Liver (tissue), 3 donors: ENCODE measurements at regions not wholly inside any gene's neighbourhood (a gene's known extent, or its start where the extent isn't known, plus 50 kb on each side); places are given as distances from the start of the nearest gene placed in this dataset.
"Not testable (repeated sequence)": the region's sequence is repeated elsewhere in the genome, so short reads cannot be mapped to it uniquely, and the experiment has no call there.

ENCODE experiments used
- FOXA1 ChIP-seq: IDR thresholded peaks from 2 replicates; pipeline ENCODE4 v1.6.1; 2016; ENCODE audit warnings: antibody characterized with exemption
- FOXA2 ChIP-seq: IDR thresholded peaks from 2 replicates; pipeline ENCODE4 v1.6.1; 2016; ENCODE audit warnings: antibody characterized with exemption
- GABPA ChIP-seq, 2 donors: IDR thresholded peaks in 1 of 2; conservative IDR thresholded peaks in 1 of 2; 2 replicates each; pipeline ENCODE4 v1.6.1; 2016; ENCODE audit warnings: antibody characterized with exemption in 2 of 2, mild to moderate bottlenecking in 1 of 2, moderate library complexity in 1 of 2
- HNF4A ChIP-seq, 2 donors: conservative IDR thresholded peaks; 2 replicates each; pipeline ENCODE4 v1.6.1; 2016; ENCODE audit warnings: antibody characterized with exemption in 2 of 2, mild to moderate bottlenecking in 2 of 2
- JUND ChIP-seq, 2 donors: IDR thresholded peaks; 2 replicates each; pipeline ENCODE4 v1.6.1; 2016; ENCODE audit warnings: antibody characterized with exemption in 2 of 2
- RAD21 ChIP-seq, 2 donors: IDR thresholded peaks; 2 replicates each; pipeline ENCODE4 v1.6.1; 2016; ENCODE audit warnings: antibody characterized with exemption in 2 of 2, mild to moderate bottlenecking in 2 of 2
- RXRA ChIP-seq, 2 donors: IDR thresholded peaks; 2 replicates each; pipeline ENCODE4 v1.6.1; 2017 to 2018; ENCODE audit warnings: antibody characterized with exemption in 2 of 2, mild to moderate bottlenecking in 1 of 2
- SP1 ChIP-seq: IDR thresholded peaks from 2 replicates; pipeline ENCODE4 v1.6.1; 2018; ENCODE audit warnings: antibody characterized with exemption, mild to moderate bottlenecking
- YY1 ChIP-seq: IDR thresholded peaks from 2 replicates; pipeline ENCODE4 v1.6.1; 2016; ENCODE audit warnings: antibody characterized with exemption, mild to moderate bottlenecking
- TF ChIP-seq, protein P1 (sequence below): fragments of 150-350 bp; IDR thresholded peaks from 2 replicates; pipeline ENCODE4 v1.5.1; 2017; ENCODE audit warnings: improper control_type of control experiment, low read depth, low read length; ENCODE audit not compliant: missing input control
- TF ChIP-seq, protein P2 (sequence below): IDR thresholded peaks from 2 replicates; pipeline ENCODE4 v1.6.1; 2016; ENCODE audit warnings: antibody characterized with exemption
- TF ChIP-seq, protein P3 (sequence below): IDR thresholded peaks from 2 replicates; pipeline ENCODE4 v1.6.1; 2016; ENCODE audit warnings: antibody characterized with exemption, mild to moderate bottlenecking
- TF ChIP-seq, protein P4 (sequence below): IDR thresholded peaks from 2 replicates; pipeline ENCODE4 v1.6.1; 2016; ENCODE audit warnings: antibody characterized with exemption
- TF ChIP-seq, protein P5 (sequence below): IDR thresholded peaks from 2 replicates; pipeline ENCODE4 v1.6.1; 2016; ENCODE audit warnings: antibody characterized with exemption
- donor health status: healthy.
- donor health status: healthy.

DNA sequence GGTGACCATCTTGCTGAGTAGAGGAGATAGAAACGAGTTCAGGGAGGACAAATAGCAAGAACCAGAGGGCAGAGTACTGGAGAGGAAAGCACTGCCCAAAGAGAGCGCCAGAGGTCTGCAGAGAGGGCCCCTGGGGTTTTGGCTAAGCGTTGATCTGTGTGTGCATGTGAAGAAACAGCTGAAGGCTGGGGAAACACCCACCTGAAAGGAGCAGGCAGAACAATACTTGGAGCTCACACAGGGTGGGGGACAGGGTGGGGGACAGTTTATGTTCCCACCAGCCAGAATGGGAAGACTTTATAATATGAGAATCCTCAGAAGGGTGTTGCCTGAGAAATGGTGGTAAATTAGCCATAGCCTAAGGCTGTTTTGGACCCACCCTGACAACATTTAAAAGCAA lies 200.4 kb downstream of the NPIPB11 start:
- TF ChIP-seq, protein P1, sequence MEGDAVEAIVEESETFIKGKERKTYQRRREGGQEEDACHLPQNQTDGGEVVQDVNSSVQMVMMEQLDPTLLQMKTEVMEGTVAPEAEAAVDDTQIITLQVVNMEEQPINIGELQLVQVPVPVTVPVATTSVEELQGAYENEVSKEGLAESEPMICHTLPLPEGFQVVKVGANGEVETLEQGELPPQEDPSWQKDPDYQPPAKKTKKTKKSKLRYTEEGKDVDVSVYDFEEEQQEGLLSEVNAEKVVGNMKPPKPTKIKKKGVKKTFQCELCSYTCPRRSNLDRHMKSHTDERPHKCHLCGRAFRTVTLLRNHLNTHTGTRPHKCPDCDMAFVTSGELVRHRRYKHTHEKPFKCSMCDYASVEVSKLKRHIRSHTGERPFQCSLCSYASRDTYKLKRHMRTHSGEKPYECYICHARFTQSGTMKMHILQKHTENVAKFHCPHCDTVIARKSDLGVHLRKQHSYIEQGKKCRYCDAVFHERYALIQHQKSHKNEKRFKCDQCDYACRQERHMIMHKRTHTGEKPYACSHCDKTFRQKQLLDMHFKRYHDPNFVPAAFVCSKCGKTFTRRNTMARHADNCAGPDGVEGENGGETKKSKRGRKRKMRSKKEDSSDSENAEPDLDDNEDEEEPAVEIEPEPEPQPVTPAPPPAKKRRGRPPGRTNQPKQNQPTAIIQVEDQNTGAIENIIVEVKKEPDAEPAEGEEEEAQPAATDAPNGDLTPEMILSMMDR: not testable (repeated sequence)
- TF ChIP-seq, protein P2, sequence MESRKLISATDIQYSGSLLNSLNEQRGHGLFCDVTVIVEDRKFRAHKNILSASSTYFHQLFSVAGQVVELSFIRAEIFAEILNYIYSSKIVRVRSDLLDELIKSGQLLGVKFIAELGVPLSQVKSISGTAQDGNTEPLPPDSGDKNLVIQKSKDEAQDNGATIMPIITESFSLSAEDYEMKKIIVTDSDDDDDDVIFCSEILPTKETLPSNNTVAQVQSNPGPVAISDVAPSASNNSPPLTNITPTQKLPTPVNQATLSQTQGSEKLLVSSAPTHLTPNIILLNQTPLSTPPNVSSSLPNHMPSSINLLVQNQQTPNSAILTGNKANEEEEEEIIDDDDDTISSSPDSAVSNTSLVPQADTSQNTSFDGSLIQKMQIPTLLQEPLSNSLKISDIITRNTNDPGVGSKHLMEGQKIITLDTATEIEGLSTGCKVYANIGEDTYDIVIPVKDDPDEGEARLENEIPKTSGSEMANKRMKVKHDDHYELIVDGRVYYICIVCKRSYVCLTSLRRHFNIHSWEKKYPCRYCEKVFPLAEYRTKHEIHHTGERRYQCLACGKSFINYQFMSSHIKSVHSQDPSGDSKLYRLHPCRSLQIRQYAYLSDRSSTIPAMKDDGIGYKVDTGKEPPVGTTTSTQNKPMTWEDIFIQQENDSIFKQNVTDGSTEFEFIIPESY: not testable (repeated sequence)
- not testable (repeated sequence) for TF ChIP-seq RXRA (IDR thresholded peaks at IDR 0.05); SP1; JUND (IDR thresholded peaks at IDR 0.05); RAD21 (IDR thresholded peaks at IDR 0.05); FOXA1; GABPA (IDR thresholded peaks at IDR 0.05 in 1 of 2, conservative IDR thresholded peaks at IDR 0.05 in 1 of 2); YY1; FOXA2; HNF4A (conservative IDR thresholded peaks at IDR 0.05)
- TF ChIP-seq, protein P3, sequence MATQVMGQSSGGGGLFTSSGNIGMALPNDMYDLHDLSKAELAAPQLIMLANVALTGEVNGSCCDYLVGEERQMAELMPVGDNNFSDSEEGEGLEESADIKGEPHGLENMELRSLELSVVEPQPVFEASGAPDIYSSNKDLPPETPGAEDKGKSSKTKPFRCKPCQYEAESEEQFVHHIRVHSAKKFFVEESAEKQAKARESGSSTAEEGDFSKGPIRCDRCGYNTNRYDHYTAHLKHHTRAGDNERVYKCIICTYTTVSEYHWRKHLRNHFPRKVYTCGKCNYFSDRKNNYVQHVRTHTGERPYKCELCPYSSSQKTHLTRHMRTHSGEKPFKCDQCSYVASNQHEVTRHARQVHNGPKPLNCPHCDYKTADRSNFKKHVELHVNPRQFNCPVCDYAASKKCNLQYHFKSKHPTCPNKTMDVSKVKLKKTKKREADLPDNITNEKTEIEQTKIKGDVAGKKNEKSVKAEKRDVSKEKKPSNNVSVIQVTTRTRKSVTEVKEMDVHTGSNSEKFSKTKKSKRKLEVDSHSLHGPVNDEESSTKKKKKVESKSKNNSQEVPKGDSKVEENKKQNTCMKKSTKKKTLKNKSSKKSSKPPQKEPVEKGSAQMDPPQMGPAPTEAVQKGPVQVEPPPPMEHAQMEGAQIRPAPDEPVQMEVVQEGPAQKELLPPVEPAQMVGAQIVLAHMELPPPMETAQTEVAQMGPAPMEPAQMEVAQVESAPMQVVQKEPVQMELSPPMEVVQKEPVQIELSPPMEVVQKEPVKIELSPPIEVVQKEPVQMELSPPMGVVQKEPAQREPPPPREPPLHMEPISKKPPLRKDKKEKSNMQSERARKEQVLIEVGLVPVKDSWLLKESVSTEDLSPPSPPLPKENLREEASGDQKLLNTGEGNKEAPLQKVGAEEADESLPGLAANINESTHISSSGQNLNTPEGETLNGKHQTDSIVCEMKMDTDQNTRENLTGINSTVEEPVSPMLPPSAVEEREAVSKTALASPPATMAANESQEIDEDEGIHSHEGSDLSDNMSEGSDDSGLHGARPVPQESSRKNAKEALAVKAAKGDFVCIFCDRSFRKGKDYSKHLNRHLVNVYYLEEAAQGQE: not testable (repeated sequence)
- TF ChIP-seq, protein P4, sequence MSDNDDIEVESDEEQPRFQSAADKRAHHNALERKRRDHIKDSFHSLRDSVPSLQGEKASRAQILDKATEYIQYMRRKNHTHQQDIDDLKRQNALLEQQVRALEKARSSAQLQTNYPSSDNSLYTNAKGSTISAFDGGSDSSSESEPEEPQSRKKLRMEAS: not testable (repeated sequence)
- TF ChIP-seq, protein P5, sequence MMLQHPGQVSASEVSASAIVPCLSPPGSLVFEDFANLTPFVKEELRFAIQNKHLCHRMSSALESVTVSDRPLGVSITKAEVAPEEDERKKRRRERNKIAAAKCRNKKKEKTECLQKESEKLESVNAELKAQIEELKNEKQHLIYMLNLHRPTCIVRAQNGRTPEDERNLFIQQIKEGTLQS: not testable (repeated sequence)
